HG03565 (cell line): ENCODE measurements at regions not wholly inside any gene's neighbourhood (a gene's known extent, or its start where the extent isn't known, plus 50 kb on each side); places are given as distances from the start of the nearest gene placed in this dataset.

Source experiments
- ATAC-seq: cut with Tn5 transposase; IDR thresholded peaks from one replicate; pipeline ENCODE4 v1.9.1; 2021; ENCODE audit warnings: mild to moderate bottlenecking, moderate library complexity; ENCODE audit not compliant: unreplicated experiment

- no peak for ATAC-seq
These were observed 545.2 kb downstream of the KCTD8 start for GRCh38 chr4:43903456-43903855.

- no peak for ATAC-seq
These were observed 530.2 kb downstream of the KCTD8 start for GRCh38 chr4:43918377-43918776.

GRCh38 chr4:43932448-43932847 lies 516.2 kb downstream of the KCTD8 start:
- ATAC-seq, result no peak

- ATAC-seq, result no peak
These were observed 504.6 kb downstream of the KCTD8 start for GRCh38 chr4:43943998-43944397.

GRCh38 chr4:43959976-43960375 lies 488.6 kb downstream of the KCTD8 start:
- no peak for ATAC-seq

GRCh38 chr4:43968011-43968410 lies 480.6 kb downstream of the KCTD8 start:
- ATAC-seq, result no peak

- no peak for ATAC-seq
These were observed 465.0 kb downstream of the KCTD8 start for GRCh38 chr4:43983610-43984009.

- no peak for ATAC-seq
These were observed 461.2 kb downstream of the KCTD8 start for GRCh38 chr4:43987331-43987944.

GRCh38 chr4:43990551-43990950 lies 458.1 kb downstream of the KCTD8 start:
- ATAC-seq, result no peak

GRCh38 chr4:43990963-43991362 lies 457.6 kb downstream of the KCTD8 start:
- no peak for ATAC-seq

- ATAC-seq, result no peak
These were observed 456.1 kb downstream of the KCTD8 start for GRCh38 chr4:43992552-43992951.

GRCh38 chr4:43993196-43993902 lies 455.3 kb downstream of the KCTD8 start:
- ATAC-seq, result no peak

- ATAC-seq, result no peak
These were observed 448.9 kb downstream of the KCTD8 start for GRCh38 chr4:43999669-44000068.

GRCh38 chr4:44002368-44002767 lies 446.2 kb downstream of the KCTD8 start:
- ATAC-seq, result no peak

GRCh38 chr4:44016570-44017421 lies 431.8 kb downstream of the KCTD8 start:
- no peak for ATAC-seq

GRCh38 chr4:44017422-44017739 lies 431.2 kb downstream of the KCTD8 start:
- no peak for ATAC-seq

- ATAC-seq, result no peak
These were observed 428.9 kb downstream of the KCTD8 start for GRCh38 chr4:44019721-44020120.

GRCh38 chr4:44025376-44026020 lies 423.1 kb downstream of the KCTD8 start:
- ATAC-seq, result no peak

- no peak for ATAC-seq
These were observed 409.8 kb downstream of the KCTD8 start for GRCh38 chr4:44038811-44039210.

GRCh38 chr4:44046491-44046890 lies 402.1 kb downstream of the KCTD8 start:
- no peak for ATAC-seq

- ATAC-seq, result no peak
These were observed 391.9 kb downstream of the KCTD8 start for GRCh38 chr4:44056721-44057151.
